Epithelial cell of proximal tubule (primary cell): ENCODE measurements at regions not wholly inside any gene's neighbourhood (a gene's known extent, or its start where the extent isn't known, plus 50 kb on each side); places are given as distances from the start of the nearest gene placed in this dataset.

ENCODE experiments used
- DNase-seq: peaks from one replicate; pipeline ENCODE4 v3.0.0-alpha.2; 2011; ENCODE audit warnings: low read depth
- H3K4me3 ChIP-seq: 2 replicates; pipeline ENCODE4 v1.5.1; 2011; ENCODE audit warnings: low read depth, mild to moderate bottlenecking, low read length
- TF ChIP-seq, protein P1 (sequence below): conservative IDR thresholded peaks from 2 replicates; pipeline ENCODE4 v1.5.1; 2012; ENCODE audit warnings: low read depth, mild to moderate bottlenecking, low read length

DNA sequence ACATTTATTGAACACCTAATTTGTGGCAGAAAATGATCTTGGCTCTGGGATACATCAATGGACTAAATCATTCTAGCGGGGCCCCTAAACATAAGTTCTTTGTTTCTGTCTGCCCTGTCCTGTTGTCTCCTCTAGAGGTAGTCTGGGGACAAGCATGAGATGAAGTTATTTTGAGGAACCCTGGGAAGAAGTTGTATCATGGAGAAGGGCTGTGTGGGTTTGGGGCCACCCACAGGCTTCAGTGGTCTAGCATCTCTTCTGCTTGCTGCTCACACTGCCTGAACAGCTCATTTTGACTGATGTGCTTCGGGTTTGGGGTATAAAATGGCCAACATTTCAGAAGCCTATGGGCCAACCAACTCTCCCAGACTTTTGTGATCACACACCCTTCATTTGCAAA lies 50.3 kb upstream of the OSBPL11 start:
- no peak overlapping the region for H3K4me3 ChIP-seq
- DNase-seq = no peak
- TF ChIP-seq, protein P1, sequence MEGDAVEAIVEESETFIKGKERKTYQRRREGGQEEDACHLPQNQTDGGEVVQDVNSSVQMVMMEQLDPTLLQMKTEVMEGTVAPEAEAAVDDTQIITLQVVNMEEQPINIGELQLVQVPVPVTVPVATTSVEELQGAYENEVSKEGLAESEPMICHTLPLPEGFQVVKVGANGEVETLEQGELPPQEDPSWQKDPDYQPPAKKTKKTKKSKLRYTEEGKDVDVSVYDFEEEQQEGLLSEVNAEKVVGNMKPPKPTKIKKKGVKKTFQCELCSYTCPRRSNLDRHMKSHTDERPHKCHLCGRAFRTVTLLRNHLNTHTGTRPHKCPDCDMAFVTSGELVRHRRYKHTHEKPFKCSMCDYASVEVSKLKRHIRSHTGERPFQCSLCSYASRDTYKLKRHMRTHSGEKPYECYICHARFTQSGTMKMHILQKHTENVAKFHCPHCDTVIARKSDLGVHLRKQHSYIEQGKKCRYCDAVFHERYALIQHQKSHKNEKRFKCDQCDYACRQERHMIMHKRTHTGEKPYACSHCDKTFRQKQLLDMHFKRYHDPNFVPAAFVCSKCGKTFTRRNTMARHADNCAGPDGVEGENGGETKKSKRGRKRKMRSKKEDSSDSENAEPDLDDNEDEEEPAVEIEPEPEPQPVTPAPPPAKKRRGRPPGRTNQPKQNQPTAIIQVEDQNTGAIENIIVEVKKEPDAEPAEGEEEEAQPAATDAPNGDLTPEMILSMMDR = no peak

DNA sequence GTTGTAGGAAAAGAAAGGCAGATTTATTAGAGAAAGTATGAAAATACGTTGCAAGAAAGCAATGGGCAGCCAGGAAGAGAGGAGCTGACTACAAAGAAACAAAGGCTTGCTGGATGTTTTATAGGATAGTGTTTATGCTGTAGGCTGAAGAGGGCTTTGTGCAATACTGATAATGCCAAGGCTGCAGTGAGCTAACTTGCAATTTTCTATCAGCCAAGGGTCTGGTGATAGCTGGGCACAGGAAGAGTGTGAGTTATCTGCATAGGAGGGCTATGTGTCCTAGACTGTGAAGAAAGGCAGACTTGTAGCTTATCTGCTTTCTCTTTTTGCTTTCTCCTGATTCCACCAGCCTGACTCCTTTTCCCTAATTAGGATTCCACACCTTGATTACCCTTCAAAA lies 51.3 kb upstream of the OSBPL11 start:
- TF ChIP-seq, protein P1 = no peak
- H3K4me3 ChIP-seq = no peak overlapping the region
- no peak for DNase-seq

DNA sequence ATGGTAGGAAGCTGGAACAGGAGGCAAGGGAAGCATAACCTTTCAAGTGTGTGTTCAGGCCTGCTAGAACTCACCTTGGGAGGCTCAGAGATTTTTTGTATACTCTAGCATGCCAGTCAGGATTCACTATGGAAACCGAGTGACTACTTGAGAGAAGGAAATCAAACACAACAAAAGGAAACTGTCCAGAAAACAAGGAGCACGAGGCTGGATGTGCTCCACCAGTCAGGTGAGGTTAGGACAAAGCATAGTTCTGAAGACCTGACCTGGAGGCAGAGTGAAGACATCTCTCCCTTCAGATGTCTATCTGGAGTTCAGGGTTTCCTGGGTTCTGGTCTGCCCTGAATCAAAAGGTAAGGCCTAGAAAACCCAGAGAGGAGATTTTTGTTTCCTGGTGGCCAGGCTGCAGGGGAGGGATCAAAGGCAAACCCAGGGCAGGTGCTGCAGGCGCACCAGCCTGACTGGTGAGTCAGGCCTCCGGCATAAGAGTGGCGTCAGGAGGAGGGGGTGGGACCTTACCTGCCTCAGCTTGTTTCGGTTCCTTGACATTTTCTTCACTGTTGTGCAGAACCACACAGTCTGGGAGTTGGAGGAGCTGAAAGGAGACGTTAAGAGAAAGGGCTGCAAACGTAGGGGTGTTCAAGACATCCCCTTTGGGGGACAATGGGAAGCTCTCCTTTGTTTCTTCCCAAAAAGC lies 52.2 kb upstream of the OSBPL11 start:
- TF ChIP-seq, protein P1 = no peak
- DNase-seq = no peak

DNA sequence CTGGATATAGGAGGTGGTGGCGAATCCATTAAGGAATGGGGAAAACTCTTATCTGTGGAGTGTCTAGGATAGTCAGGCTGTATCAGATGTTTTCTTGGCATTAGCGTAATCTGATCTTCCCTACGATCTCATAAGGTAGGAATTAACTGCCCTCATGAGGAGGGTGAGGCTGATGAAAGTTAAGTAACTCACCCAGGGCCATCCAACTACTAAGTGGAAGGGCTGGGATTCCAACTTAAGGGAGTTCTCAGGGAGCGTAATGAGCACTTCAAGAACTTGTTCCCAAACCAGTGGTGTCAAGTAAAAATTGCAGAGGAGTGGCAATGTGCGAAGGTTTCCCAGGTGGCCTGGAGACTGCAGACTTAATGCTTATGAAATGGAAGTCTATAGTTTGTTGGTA lies 55.9 kb upstream of the OSBPL11 start:
- TF ChIP-seq, protein P1 = no peak
- H3K4me3 ChIP-seq = no peak overlapping the region
- DNase-seq = no peak

More for the DNA sequence above, 52.2 kb upstream of the OSBPL11 start:
- H3K4me3 ChIP-seq = no peak overlapping the region

DNA sequence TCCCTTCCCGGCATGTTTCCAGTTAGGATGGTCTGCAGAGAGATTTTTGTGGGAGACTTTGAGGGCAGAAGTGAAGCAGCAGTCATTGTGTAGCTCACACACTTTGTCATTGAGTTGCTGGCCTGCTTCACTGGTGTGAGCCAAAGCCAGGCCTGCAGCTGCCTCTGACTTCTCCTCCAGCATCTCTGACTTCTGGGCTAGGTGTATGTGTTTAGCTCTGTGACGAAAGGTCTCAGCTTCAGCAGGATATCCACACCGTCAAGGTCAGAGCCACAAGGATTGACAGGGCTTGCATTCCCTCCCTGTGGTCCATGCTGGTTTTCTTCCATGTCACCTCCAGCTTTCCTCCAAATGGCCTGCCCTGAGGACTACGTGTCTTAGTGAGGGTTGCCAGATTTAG lies 57.1 kb upstream of the OSBPL11 start:
- H3K4me3 ChIP-seq = no peak overlapping the region
- no peak for DNase-seq
- TF ChIP-seq, protein P1 = no peak

DNA sequence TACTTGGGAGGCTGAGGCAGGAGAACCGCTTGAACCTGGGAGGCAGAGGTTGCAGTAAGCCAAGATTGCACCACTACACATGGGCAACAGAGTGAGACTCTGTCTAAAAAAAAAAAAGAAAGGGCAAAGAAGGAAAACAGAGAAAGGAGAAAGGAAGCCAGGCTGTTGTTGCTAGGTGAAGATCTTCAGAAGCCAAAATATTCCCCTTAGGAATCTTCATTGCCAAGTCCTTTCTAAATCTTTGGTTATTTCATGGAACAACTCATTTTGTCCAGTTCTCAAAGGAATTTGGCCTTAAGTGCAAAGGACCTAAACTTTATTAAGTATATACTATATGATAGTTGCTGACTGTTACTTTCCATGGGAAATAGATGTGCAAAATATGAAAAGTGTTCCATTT lies 59.2 kb upstream of the OSBPL11 start:
- TF ChIP-seq, protein P1 = no peak
- no peak overlapping the region for H3K4me3 ChIP-seq
- no peak for DNase-seq

DNA sequence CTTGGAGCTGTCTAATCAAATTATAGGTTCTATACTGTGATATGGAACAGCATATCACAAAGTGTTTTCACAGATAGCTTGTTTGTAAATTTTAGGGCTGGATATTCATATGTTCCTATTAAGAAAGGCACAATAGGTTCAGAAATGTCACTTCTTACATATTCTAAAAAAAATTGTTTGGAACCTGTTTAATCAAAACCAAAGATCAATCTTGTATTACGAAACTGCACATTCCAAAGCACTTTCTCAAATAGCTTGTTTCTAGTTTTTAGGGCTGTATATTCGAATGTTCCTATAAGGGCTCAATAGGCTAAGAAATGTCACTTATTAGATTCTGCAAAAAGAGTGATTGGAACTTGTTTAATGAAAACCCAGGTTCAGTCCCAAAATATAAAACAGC lies 67.4 kb upstream of the OSBPL11 start:
- TF ChIP-seq, protein P1 = no peak
- DNase-seq = no peak
- H3K4me3 ChIP-seq = no peak overlapping the region
